Endothelial cell of umbilical vein (primary cell): ENCODE measurements at regions not wholly inside any gene's neighbourhood (a gene's known extent, or its start where the extent isn't known, plus 50 kb on each side); places are given as distances from the start of the nearest gene placed in this dataset.

Source experiments
- BruUV-seq: library from RNA; stranded (reverse); fragments of 400-500 nt; replicated peaks from 2 replicates; lab custom pipeline; 2021; lab: Mats Ljungman, UMichigan
- CTCF ChIA-PET: fragments of 300-600, 350-600 bp; sonication (Branson Sonifier 250); formaldehyde crosslinking; loops from one replicate; lab custom pipeline; 2021; ENCODE audit warnings: antibody characterized with exemption, inconsistent platforms; lab: Charles Lee
- POLR2A ChIA-PET: fragments of 300-600, 350-600 bp; sonication (Branson Sonifier 250); formaldehyde crosslinking; loops from one replicate; lab custom pipeline; 2021; ENCODE audit warnings: antibody characterized with exemption, inconsistent platforms; lab: Charles Lee
- DNase-seq: peaks from one replicate; pipeline ENCODE4 v3.0.0-alpha.2; 2011; ENCODE audit warnings: low read depth, low spot score
- FAIRE-seq: peaks from 2 replicates; lab custom pipeline; 2011; peaks lifted over from hg19 to GRCh38; lab: Jason Lieb, UNC
- H2AFZ ChIP-seq: 2 replicates; pipeline ENCODE4 v1.6.0; 2012; ENCODE audit warnings: low read depth, low read length, control low read depth, inconsistent platforms
- H3K27ac ChIP-seq: 2 replicates; pipeline ENCODE4 v1.5.1; 2011; ENCODE audit warnings: low read depth, mild to moderate bottlenecking, control low read depth, low read length, moderate library complexity; ENCODE audit not compliant: insufficient read depth
- H3K27me3 ChIP-seq, 2 experiments: 2 replicates each; pipeline versions ENCODE4 v1.6.0 to v1.6.1; 2011; ENCODE audit warnings: low read length in 2 of 2, mixed read lengths in 1 of 2; ENCODE audit not compliant: control insufficient read depth in 2 of 2, insufficient read depth in 2 of 2
- H3K36me3 ChIP-seq, 2 experiments: 2 replicates in 1 of 2; 3 replicates in 1 of 2; pipeline ENCODE4 v1.5.1; 2011; ENCODE audit warnings: low read length in 2 of 2, mild to moderate bottlenecking in 1 of 2, moderate library complexity in 1 of 2; ENCODE audit not compliant: control insufficient read depth in 2 of 2, insufficient read depth in 2 of 2; ENCODE audit errors: extremely low read depth in 1 of 2
- H3K4me1 ChIP-seq: 3 replicates; pipeline ENCODE4 v1.5.1; 2011; ENCODE audit warnings: mild to moderate bottlenecking, low read length; ENCODE audit not compliant: control insufficient read depth, insufficient read depth; ENCODE audit errors: extremely low read depth
- H3K4me2 ChIP-seq: 2 replicates; pipeline ENCODE4 v1.6.1; 2011; ENCODE audit warnings: low read length, control low read depth, mixed read lengths; ENCODE audit not compliant: insufficient read depth
- H3K4me3 ChIP-seq, 3 experiments: fragments of 200-600 bp in 1 of 3; sonication (generic), shearing (Covaris generic) in 1 of 3; replicated peaks in 1 of 3; 2 replicates each; pipeline ENCODE4 v1.5.1; 2011 to 2016; ENCODE audit warnings: control low read depth in 3 of 3, low read length in 3 of 3, mild to moderate bottlenecking in 2 of 3, inconsistent platforms in 1 of 3, low read depth in 1 of 3, moderate library complexity in 1 of 3; ENCODE audit not compliant: insufficient read depth in 1 of 3
- H3K79me2 ChIP-seq: 2 replicates; pipeline ENCODE4 v1.6.0; 2012; ENCODE audit warnings: low read length, inconsistent platforms; ENCODE audit not compliant: control insufficient read depth, insufficient read depth
- H3K9ac ChIP-seq: replicated peaks from 2 replicates; pipeline ENCODE3; 2011; ENCODE audit warnings: low read length, control low read depth; ENCODE audit not compliant: insufficient read depth; ENCODE audit errors: extremely low read depth
- H3K9me1 ChIP-seq: replicated peaks from 3 replicates; pipeline ENCODE4 v1.6.0; 2011; ENCODE audit warnings: mild to moderate bottlenecking, low read length; ENCODE audit not compliant: control insufficient read depth, insufficient read depth; ENCODE audit errors: extremely low read depth
- H3K9me3 ChIP-seq: replicated peaks from 2 replicates; pipeline ENCODE4 v1.5.1; 2012; ENCODE audit warnings: low read length, inconsistent platforms; ENCODE audit not compliant: control insufficient read depth, insufficient read depth
- H4K20me1 ChIP-seq: replicated peaks from 2 replicates; pipeline ENCODE3; 2011; ENCODE audit warnings: mild to moderate bottlenecking, low read length; ENCODE audit not compliant: control insufficient read depth, insufficient read depth; ENCODE audit errors: extremely low read depth
- CTCF ChIP-seq, 2 donors: IDR thresholded peaks; 1 replicate in 1 of 2; 2 replicates in 1 of 2; pipeline ENCODE4 v1.5.1; 2011; ENCODE audit warnings: low read length in 2 of 2, mild to moderate bottlenecking in 2 of 2, moderate library complexity in 2 of 2, control low read depth in 1 of 2, inconsistent platforms in 1 of 2, low read depth in 1 of 2; ENCODE audit not compliant: insufficient read depth in 1 of 2; ENCODE audit errors: extremely low read depth in 1 of 2
- EZH2 ChIP-seq: IDR thresholded peaks from 2 replicates; pipeline ENCODE4 v1.6.1; 2012; ENCODE audit warnings: borderline replicate concordance, low read depth, mild to moderate bottlenecking, moderate library complexity, low read length, inconsistent platforms; ENCODE audit not compliant: severe bottlenecking
- FOS ChIP-seq: IDR thresholded peaks from 2 replicates; pipeline ENCODE4 v1.6.1; 2011; ENCODE audit warnings: mild to moderate bottlenecking, low read length, moderate library complexity, borderline replicate concordance; ENCODE audit not compliant: insufficient read depth
- GATA2 ChIP-seq: IDR thresholded peaks from 2 replicates; pipeline ENCODE4 v1.7.0; 2011; ENCODE audit warnings: low read depth, mild to moderate bottlenecking, moderate library complexity, mixed read lengths, low read length; ENCODE audit not compliant: insufficient read length, insufficient read depth
- JUN ChIP-seq: IDR thresholded peaks from 2 replicates; pipeline ENCODE4 v1.6.1; 2011; ENCODE audit warnings: borderline replicate concordance, low read depth; ENCODE audit not compliant: insufficient read length, insufficient read depth
- MYC ChIP-seq: IDR thresholded peaks from one replicate; pipeline ENCODE4 v1.6.1; 2011; ENCODE audit warnings: mild to moderate bottlenecking, low read depth, low read length
- POLR2A ChIP-seq: IDR thresholded peaks from 2 replicates; pipeline ENCODE4 v1.6.1; 2012; ENCODE audit warnings: low read depth, mild to moderate bottlenecking, control low read depth, low read length
- POLR2AphosphoS5 ChIP-seq: IDR thresholded peaks from 2 replicates; pipeline ENCODE4 v1.6.1; 2012; ENCODE audit warnings: low read depth, mild to moderate bottlenecking, control low read depth, low read length, moderate library complexity; ENCODE audit not compliant: insufficient read depth
- dilution Hi-C: fragments of 300-500 bp; cut with MboI; formaldehyde crosslinking; loops from one replicate; pipeline ENCODE4 v1.15.0; 2019; ENCODE audit warnings: low sequenced_read_pairs; ENCODE audit not compliant: extremely low pct_ligation_motif_present
- intact Hi-C: fragments of 100-400 bp; cut with micrococcal nuclease; formaldehyde crosslinking; loops from one replicate; pipeline ENCODE4 v1.10.0; 2022
- TF ChIP-seq, protein P1 (sequence below): IDR thresholded peaks from 2 replicates; pipeline ENCODE4 v1.6.1; 2011; ENCODE audit not compliant: insufficient read depth, insufficient read length

DNA sequence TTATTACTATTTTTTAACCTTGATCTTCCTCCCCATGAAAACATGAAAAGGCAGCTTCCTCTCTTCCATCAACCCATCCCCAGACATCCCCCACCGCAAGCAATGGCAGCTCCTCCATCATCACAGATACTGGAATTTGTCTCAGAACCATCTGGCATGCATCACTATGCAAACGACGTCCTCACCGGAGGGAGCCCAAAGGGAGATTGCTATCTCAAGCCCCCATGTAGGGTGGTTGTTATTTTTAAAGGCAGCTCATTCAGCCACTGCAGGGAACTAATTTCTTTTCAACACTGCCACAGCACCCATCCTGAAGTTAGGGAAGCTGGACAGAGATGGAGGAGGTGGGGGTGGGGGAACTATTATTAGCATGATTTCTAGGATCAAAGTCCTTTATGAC, 222.5 kb downstream of the FOXL1 start:
- H3K27ac ChIP-seq: no peak overlapping the region
- ChIA-PET CTCF (interaction anchor here (1.0 kb wide), 1 partner anchor 32 kb away, joined by 4 read pairs; no protein-coding TSS in a partner anchor), POLR2A (interaction anchor here (0.6 kb wide), 1 partner anchor 14 kb away, joined by 9 read pairs; no protein-coding TSS in a partner anchor)
- no peaks in the 10 kb centered on the region for H3K79me2 ChIP-seq
- dilution Hi-C loops: no loop called here
- H3K9me3 ChIP-seq: no peaks in the 10 kb centered on the region
- peaks cover 12% of the 10 kb centered on the region for H3K4me1 ChIP-seq
- H4K20me1 ChIP-seq: no peaks in the 10 kb centered on the region
- FAIRE-seq (no peak), DNase-seq (no peak)
- no peaks in the 10 kb centered on the region for H3K36me3 ChIP-seq
- H3K4me2 ChIP-seq: no peak overlapping the region
- no peak overlapping the region for H2AFZ ChIP-seq
- H3K27me3 ChIP-seq: peaks cover 4 to 10% of the 10 kb centered on the region in 2 experiments
- BruUV-seq: no TSS peak
- intact Hi-C loops: no loop called here
- no peak overlapping the region for H3K9ac ChIP-seq
- no peaks in the 10 kb centered on the region for H3K9me1 ChIP-seq
- no peak for TF ChIP-seq POLR2AphosphoS5
- TF ChIP-seq CTCF (IDR thresholded peaks at IDR 0.05; ENCODE audit: extremely low read depth in 1 of 2, insufficient read depth in 1 of 2, low read depth in 1 of 2, low read length in 2 of 2): no peak
- no peak for TF ChIP-seq POLR2A
- no peak for TF ChIP-seq GATA2
- TF ChIP-seq MYC: no peak
- no peak for TF ChIP-seq EZH2
- TF ChIP-seq, protein P1, sequence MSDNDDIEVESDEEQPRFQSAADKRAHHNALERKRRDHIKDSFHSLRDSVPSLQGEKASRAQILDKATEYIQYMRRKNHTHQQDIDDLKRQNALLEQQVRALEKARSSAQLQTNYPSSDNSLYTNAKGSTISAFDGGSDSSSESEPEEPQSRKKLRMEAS: no peak
- TF ChIP-seq JUN: no peak
- TF ChIP-seq FOS: no peak
- H3K4me3 ChIP-seq: no peak overlapping the region
